CD14-positive monocyte (primary cell): ENCODE measurements at regions not wholly inside any gene's neighbourhood (a gene's known extent, or its start where the extent isn't known, plus 50 kb on each side); places are given as distances from the start of the nearest gene placed in this dataset.

Experiments used
- DNase-seq, 3 donors: peaks; one replicate each; pipeline ENCODE4 v3.0.0-alpha.2; 2011 to 2022
- H2AFZ ChIP-seq: 2 replicates; pipeline ENCODE4 v1.6.0; 2012; ENCODE audit warnings: mild to moderate bottlenecking, low read depth, low read length, inconsistent platforms; ENCODE audit not compliant: insufficient read depth, poor library complexity, severe bottlenecking
- H3K27ac ChIP-seq, 2 donors: 1 replicate in 1 of 2; 2 replicates in 1 of 2; pipeline ENCODE4 v1.5.1; 2012 to 2013; ENCODE audit warnings: low read length in 2 of 2, control low read depth in 1 of 2, inconsistent platforms in 1 of 2, low read depth in 1 of 2, mild to moderate bottlenecking in 1 of 2
- H3K27me3 ChIP-seq, 2 donors: one replicate each; pipeline versions ENCODE4 v1.6.0 to v1.6.1; 2011 to 2013; ENCODE audit warnings: low read length in 2 of 2; ENCODE audit not compliant: control insufficient read depth in 2 of 2, insufficient read depth in 2 of 2
- H3K36me3 ChIP-seq, 2 donors: replicated peaks in 1 of 2; 1 replicate in 1 of 2; 2 replicates in 1 of 2; pipeline versions ENCODE4 v1.5.1 to v1.6.1; 2012 to 2013; ENCODE audit warnings: low read length in 2 of 2, control low read depth in 1 of 2, inconsistent platforms in 1 of 2, mild to moderate bottlenecking in 1 of 2; ENCODE audit not compliant: insufficient read depth in 2 of 2, control insufficient read depth in 1 of 2
- H3K4me1 ChIP-seq, 2 donors: 1 replicate in 1 of 2; 2 replicates in 1 of 2; pipeline versions ENCODE4 v1.5.1 to v1.6.1; 2012 to 2013; ENCODE audit warnings: low read length in 2 of 2, control low read depth in 1 of 2, inconsistent platforms in 1 of 2, mild to moderate bottlenecking in 1 of 2, moderate library complexity in 1 of 2; ENCODE audit not compliant: insufficient read depth in 2 of 2, control insufficient read depth in 1 of 2
- H3K4me2 ChIP-seq: replicated peaks from 2 replicates; pipeline ENCODE3; 2012; ENCODE audit warnings: low read length, moderate library complexity, mild to moderate bottlenecking; ENCODE audit not compliant: poor library complexity, severe bottlenecking; ENCODE audit errors: extremely low read depth
- H3K4me3 ChIP-seq, 3 experiments: fragments of 200-600 bp in 1 of 3; sonication (generic) in 1 of 3; replicated peaks in 1 of 3; 1 replicate in 2 of 3; 2 replicates in 1 of 3; pipeline ENCODE4 v1.5.1; 2011 to 2013; ENCODE audit warnings: low read length in 3 of 3, mild to moderate bottlenecking in 3 of 3, control low read depth in 2 of 3, low read depth in 2 of 3, inconsistent platforms in 1 of 3, moderate library complexity in 1 of 3
- H3K79me2 ChIP-seq: 2 replicates; pipeline ENCODE4 v1.6.0; 2012; ENCODE audit warnings: mild to moderate bottlenecking, control low read depth, inconsistent platforms, low read length, moderate library complexity; ENCODE audit not compliant: insufficient read depth
- H3K9ac ChIP-seq: 2 replicates; pipeline ENCODE4 v1.6.0; 2017; ENCODE audit warnings: low read length, mild to moderate bottlenecking; ENCODE audit not compliant: insufficient read depth, poor library complexity, severe bottlenecking
- H3K9me3 ChIP-seq, 2 donors: replicated peaks in 1 of 2; 1 replicate in 1 of 2; 2 replicates in 1 of 2; pipeline versions ENCODE4 v1.5.1 to v1.6.1; 2012 to 2013; ENCODE audit warnings: low read length in 2 of 2, control low read depth in 1 of 2; ENCODE audit not compliant: control insufficient read depth in 1 of 2, insufficient read depth in 1 of 2
- H4K20me1 ChIP-seq: 2 replicates; pipeline ENCODE4 v1.6.0; 2012; ENCODE audit warnings: mild to moderate bottlenecking, low read length, control low read depth, moderate library complexity; ENCODE audit not compliant: insufficient read depth
- H3K27ac Mint-ChIP-seq, 7 donors: one replicate each; pipeline ENCODE4 v1.8.0; 2020; ENCODE audit warnings: mild to moderate bottlenecking in 7 of 7, mixed read lengths in 7 of 7, moderate library complexity in 6 of 7, inconsistent platforms in 2 of 7
- H3K27me3 Mint-ChIP-seq, 3 donors: one replicate each; pipeline ENCODE4 v1.8.0; 2021 to 2022; ENCODE audit warnings: low read depth in 3 of 3, mild to moderate bottlenecking in 3 of 3, mixed read lengths in 3 of 3, moderate library complexity in 3 of 3, inconsistent platforms in 1 of 3
- H3K36me3 Mint-ChIP-seq, 2 donors: one replicate each; pipeline ENCODE4 v1.8.0; 2020; ENCODE audit warnings: mixed read lengths in 2 of 2, inconsistent platforms in 1 of 2, mild to moderate bottlenecking in 1 of 2
- H3K4me1 Mint-ChIP-seq: one replicate; pipeline ENCODE4 v1.8.0; 2020; ENCODE audit warnings: mild to moderate bottlenecking, mixed read lengths
- H3K4me3 Mint-ChIP-seq, 2 donors: one replicate each; pipeline ENCODE4 v1.8.0; 2020; ENCODE audit warnings: mild to moderate bottlenecking in 2 of 2, mixed read lengths in 2 of 2, moderate library complexity in 1 of 2
- H3K9me3 Mint-ChIP-seq, 7 donors: one replicate each; pipeline ENCODE4 v1.8.0; 2020 to 2022; ENCODE audit warnings: mixed read lengths in 7 of 7, mild to moderate bottlenecking in 6 of 7, moderate library complexity in 6 of 7, inconsistent platforms in 2 of 7
- WGBS: methylation state at CpG from one replicate; pipeline ENCODE4 v1.1.5; 2013; ENCODE audit warnings: missing lambda C conversion rate; ENCODE audit not compliant: insufficient coverage; 5-methylcytosine and 5-hydroxymethylcytosine counted together
- intact Hi-C, 2 donors: fragments of 100-400 bp; cut with micrococcal nuclease; formaldehyde crosslinking; loops; one replicate each; pipeline versions ENCODE4 v1.15.0 to v1.15.1; 2023
- TF ChIP-seq, protein P1 (sequence below): fragments of 200-600 bp; IDR thresholded peaks from one replicate; pipeline ENCODE4 v1.8.0; 2022; ENCODE audit warnings: antibody characterized with exemption, mild to moderate bottlenecking

DNA sequence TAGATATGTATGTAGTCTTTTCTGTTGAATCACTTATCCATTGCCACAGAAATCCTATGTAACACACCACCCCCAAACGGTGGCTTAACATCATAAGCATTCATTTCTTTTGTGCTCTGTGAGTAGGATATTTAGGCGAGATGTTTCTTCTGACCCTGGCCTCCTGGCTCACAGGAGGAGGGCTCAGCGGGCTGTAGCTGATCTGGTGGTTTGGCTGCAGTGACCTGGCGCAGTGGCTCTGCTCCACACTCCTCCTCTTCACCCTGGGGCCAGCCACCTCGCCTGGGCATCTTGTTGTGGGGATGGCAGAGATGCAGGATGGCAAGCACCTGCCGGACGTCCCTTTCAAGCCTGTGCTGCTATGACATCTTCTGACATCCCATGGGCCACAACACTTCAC, 147.1 kb upstream of the IRS2 start:
- no peak overlapping the region for H3K4me2 ChIP-seq
- H3K4me3 ChIP-seq, result no peak overlapping the region
- H3K27me3 ChIP-seq, result no peaks in the 10 kb centered on the region
- no CpG with 5 or more reads among the region's 7 CpGs for WGBS
- H3K36me3 ChIP-seq, result no peaks in the 10 kb centered on the region
- Mint-ChIP-seq H3K4me1 (no peaks in the 10 kb centered on the region), H3K4me3 (no peak overlapping the region), H3K27me3 (peaks cover 3 to 14% (median 4%) of the 10 kb centered on the region in 3 donors), H3K9me3 (no peaks in the 10 kb centered on the region), H3K36me3 (no peaks in the 10 kb centered on the region), H3K27ac (no peak overlapping the region)
- H3K79me2 ChIP-seq, result no peaks in the 10 kb centered on the region
- no peak overlapping the region for H2AFZ ChIP-seq
- TF ChIP-seq, protein P1, sequence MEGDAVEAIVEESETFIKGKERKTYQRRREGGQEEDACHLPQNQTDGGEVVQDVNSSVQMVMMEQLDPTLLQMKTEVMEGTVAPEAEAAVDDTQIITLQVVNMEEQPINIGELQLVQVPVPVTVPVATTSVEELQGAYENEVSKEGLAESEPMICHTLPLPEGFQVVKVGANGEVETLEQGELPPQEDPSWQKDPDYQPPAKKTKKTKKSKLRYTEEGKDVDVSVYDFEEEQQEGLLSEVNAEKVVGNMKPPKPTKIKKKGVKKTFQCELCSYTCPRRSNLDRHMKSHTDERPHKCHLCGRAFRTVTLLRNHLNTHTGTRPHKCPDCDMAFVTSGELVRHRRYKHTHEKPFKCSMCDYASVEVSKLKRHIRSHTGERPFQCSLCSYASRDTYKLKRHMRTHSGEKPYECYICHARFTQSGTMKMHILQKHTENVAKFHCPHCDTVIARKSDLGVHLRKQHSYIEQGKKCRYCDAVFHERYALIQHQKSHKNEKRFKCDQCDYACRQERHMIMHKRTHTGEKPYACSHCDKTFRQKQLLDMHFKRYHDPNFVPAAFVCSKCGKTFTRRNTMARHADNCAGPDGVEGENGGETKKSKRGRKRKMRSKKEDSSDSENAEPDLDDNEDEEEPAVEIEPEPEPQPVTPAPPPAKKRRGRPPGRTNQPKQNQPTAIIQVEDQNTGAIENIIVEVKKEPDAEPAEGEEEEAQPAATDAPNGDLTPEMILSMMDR, result no peak
- H3K9ac ChIP-seq, result no peak overlapping the region
- intact Hi-C loops, result no loop called here
- no peak overlapping the region for H3K27ac ChIP-seq
- no peaks in the 10 kb centered on the region for H3K9me3 ChIP-seq
- H3K4me1 ChIP-seq, result no peaks in the 10 kb centered on the region
- H4K20me1 ChIP-seq, result no peaks in the 10 kb centered on the region
- no peak for DNase-seq

DNA sequence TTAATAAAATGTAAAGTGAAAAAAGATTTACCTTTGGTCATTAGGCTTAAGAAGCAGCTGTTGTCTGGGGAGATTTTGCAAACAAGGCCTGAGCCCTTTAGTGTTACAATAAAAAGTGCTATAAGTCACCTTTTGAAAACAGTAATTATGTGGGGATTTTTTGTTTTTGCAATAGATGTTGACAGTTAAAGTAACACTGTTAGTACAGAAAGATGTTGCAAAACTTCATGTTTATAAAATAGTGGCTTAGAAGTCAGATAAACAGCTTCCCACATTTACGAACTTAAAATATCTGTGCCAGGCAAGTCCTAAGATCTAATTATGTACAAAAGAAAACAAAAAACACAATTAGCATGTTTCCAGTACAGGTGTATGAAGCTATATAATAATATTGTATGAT, 138.0 kb upstream of the IRS2 start:
- Histone ChIP-seq H3K4me3 (no peak overlapping the region), H3K4me2 (no peak overlapping the region), H2AFZ (no peak overlapping the region), H3K4me1 (no peaks in the 10 kb centered on the region), H3K36me3 (no peaks in the 10 kb centered on the region), H3K27ac (no peak overlapping the region), H3K9ac (no peak overlapping the region), H4K20me1 (no peaks in the 10 kb centered on the region), H3K27me3 (no peaks in the 10 kb centered on the region), H3K79me2 (no peaks in the 10 kb centered on the region), H3K9me3 (no peaks in the 10 kb centered on the region)
- Mint-ChIP-seq H3K4me1 (no peaks in the 10 kb centered on the region), H3K27ac (no peak overlapping the region), H3K27me3 (peaks cover 4 to 6% (median 4%) of the 10 kb centered on the region in 3 donors), H3K36me3 (no peaks in the 10 kb centered on the region), H3K4me3 (no peak overlapping the region), H3K9me3 (peaks cover 0 to 2% (median 0%) of the 10 kb centered on the region in 7 donors)
- no peak for DNase-seq
- intact Hi-C loops, result no loop called here
- TF ChIP-seq, protein P1, result no peak
- WGBS, result no CpG with 5 or more reads among the region's 1 CpG
